ENCODE measurements at regions not wholly inside any gene's neighbourhood (a gene's known extent, or its start where the extent isn't known, plus 50 kb on each side); places are given as distances from the start of the nearest gene placed in this dataset.

DNA sequence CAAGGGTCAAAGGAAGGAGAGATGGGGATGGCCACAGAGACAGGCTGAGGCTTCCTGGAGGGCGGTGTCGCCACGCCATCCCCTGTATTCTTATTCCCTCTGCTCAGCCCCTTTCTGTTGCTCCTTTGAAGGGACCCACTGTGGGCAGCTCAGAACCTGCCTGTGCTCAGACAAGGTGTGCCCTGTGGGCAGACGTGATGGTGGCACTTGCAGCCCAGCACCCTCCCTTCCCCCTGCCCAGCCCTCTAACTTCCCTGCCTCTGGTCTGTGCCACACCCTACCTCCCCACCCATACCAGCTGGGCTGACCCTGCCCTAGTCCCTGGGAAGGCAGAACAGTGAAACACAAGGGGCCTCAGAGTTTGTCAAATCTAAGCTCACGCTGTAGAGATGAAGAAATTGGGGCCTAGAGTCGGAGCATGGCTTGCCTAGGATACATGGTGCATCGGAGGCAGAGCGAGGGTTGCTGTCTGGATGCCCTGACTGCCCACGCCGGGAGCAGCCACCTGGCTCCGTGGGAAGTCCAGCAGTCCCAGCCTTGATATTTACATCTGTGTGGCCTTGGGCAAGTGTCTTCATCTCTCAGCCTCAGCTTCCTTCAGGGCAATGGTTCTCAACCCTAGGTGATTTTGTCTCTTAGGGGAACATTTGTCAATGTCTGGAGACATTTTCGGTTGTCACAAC lies 68.6 kb upstream of the RUNX3 start:
- no peak overlapping the region for H3K4me3 ChIP-seq (ENCODE audit: low read depth, low read length)
- no peak for TF ChIP-seq CTCF (IDR thresholded peaks at IDR 0.05; ENCODE audit: low read depth, low read length)

DNA sequence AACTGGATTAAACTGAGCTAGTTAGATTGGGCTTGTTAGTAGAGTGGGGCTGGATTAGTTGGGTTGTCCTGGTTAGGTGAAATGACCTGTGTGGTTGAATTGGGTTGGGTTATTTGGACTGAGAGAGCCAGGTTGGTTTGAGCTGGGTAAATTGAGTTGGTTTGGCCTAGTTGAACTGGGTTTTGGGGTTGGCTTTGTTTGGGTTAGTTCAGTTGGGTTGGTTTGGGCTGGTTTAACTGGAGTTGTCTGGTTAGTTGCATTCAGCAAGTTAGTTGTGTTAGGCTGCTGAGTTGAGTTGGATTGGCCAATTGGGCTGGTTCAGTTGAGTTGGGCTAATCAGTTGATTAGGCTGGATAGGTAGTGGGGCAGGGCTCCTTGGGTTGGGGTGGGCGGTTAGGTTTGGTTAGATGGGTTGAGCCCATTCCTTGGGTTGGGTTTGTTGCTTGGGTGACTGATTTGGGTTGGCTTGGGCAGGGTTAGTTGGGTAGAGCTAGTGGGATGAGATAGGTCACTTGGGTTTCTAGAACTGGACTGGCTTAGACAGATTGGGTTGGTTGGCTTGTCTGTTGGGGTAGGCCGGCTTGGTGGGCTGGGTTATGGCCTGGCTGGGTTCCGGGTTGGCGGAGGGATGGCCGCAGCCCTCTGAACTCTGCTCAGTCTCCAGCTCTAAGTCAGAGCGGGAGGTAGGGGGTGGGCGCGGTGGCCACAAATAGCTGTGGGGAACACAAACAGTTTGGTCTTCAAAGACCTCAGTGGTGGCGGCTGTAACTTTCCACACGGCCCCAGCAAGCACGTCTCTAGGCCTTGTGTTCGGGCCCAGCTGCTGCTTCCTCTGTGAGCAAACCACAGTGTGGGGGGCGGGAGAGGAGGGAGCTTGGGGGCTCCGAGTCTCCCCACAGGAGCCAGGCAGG lies 67.2 kb upstream of the RUNX3 start:
- no peak overlapping the region for H3K4me3 ChIP-seq (ENCODE audit: low read depth, low read length)
- no peak for TF ChIP-seq CTCF (IDR thresholded peaks at IDR 0.05; ENCODE audit: low read depth, low read length)

DNA sequence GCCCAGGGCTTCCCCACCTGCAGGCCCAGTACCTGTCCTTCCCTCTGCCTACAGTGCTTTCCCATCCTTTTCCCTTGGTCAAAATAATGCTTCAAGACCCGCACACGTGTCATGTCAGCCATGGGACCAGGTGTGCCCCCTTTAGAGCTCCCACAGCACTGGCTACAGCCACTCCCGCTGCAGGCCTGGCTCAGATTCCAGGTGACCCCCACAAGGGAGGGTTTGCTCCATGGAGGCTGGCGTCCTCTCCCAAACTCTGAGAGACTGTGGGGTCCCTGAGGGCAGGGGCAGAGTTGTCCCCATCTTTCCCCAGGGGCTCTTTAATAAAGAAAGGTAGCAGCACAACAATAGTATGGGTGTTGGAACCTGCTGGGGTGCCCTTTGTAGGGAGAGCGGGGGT lies 66.4 kb upstream of the RUNX3 start:
- no peak for TF ChIP-seq CTCF (IDR thresholded peaks at IDR 0.05; ENCODE audit: low read depth, low read length)
- H3K4me3 ChIP-seq (ENCODE audit: low read depth, low read length), result no peak overlapping the region

- no peak for TF ChIP-seq CTCF (IDR thresholded peaks at IDR 0.05; ENCODE audit: low read depth, low read length)
- no peak overlapping the region for H3K4me3 ChIP-seq (ENCODE audit: low read depth, low read length)
Observed at GRCh38 chr1:24995661-24996060, 65.6 kb upstream of the RUNX3 start.

- no peak for TF ChIP-seq CTCF (IDR thresholded peaks at IDR 0.05; ENCODE audit: low read depth, low read length)
- H3K4me3 ChIP-seq (ENCODE audit: low read depth, low read length), result no peak overlapping the region
Observed at GRCh38 chr1:24995140-24995539, 65.1 kb upstream of the RUNX3 start.

DNA sequence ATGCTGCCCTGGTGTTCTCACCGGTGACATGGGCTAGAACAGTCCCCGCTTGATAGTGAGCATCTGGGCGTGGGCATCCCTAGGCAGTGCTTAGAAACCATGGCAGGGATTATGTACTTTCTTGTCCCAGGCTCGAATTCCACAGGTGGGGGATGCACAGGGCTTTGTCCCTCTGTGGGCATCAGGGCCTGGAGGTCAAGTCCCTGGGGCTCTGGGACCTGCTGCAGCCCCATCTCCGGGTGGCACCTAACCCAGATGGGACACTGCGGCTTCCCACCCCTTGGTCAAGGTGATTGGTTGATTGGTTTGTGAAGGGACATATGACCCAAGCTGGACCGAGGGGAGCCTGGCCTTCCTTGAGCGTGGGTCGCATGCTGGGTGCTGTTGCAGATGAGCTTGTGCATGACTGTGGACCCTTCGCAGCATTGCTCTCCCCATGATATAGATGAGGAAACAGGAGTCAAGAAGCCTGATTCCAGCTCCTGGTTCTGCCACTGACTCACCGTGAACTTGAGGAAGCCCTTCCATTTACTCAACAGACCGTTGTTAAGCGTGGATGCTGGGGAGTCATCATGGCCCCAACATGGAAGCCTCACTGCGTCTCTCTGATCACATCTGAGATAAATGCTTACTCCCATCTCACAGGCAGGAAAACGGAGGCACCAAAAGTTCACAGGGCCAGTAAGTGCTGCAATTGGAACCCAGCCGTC lies 64.0 kb upstream of the RUNX3 start:
- TF ChIP-seq CTCF (IDR thresholded peaks at IDR 0.05; ENCODE audit: low read depth, low read length), result no peak
- H3K4me3 ChIP-seq (ENCODE audit: low read depth, low read length), result no peak overlapping the region

Measured in WI38 (cell line).